ENCODE measurements at regions not wholly inside any gene's neighbourhood (a gene's known extent, or its start where the extent isn't known, plus 50 kb on each side); places are given as distances from the start of the nearest gene placed in this dataset.

DNA sequence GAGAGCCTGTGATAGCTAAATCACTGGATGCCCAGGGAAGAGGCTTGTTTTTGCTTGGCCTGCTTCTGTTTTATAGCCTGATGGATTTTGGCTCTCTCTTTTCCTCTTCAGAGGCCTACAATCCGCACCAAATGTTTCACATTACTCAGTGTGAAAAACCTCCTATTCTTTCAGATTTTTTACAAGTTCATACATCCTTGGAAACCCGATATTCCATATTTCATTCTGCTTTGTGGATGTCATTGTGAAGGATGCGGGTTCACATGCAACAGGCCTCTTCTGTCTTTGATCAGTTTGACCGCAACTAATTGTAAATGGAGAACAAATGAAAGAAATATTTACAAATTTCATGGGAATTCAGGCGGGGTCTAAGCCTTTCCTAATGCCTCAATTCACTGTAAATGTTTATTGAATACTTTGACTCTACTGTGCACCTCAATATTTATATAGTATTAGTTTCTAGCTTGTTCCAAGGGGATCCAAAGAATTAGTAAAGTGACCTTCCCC is 269.9 kb downstream of the DMRT2 start:
- no peaks in the 10 kb centered on the region for H3K27me3 ChIP-seq
- H3K36me3 ChIP-seq = no peaks in the 10 kb centered on the region
- TF ChIP-seq, protein P1, sequence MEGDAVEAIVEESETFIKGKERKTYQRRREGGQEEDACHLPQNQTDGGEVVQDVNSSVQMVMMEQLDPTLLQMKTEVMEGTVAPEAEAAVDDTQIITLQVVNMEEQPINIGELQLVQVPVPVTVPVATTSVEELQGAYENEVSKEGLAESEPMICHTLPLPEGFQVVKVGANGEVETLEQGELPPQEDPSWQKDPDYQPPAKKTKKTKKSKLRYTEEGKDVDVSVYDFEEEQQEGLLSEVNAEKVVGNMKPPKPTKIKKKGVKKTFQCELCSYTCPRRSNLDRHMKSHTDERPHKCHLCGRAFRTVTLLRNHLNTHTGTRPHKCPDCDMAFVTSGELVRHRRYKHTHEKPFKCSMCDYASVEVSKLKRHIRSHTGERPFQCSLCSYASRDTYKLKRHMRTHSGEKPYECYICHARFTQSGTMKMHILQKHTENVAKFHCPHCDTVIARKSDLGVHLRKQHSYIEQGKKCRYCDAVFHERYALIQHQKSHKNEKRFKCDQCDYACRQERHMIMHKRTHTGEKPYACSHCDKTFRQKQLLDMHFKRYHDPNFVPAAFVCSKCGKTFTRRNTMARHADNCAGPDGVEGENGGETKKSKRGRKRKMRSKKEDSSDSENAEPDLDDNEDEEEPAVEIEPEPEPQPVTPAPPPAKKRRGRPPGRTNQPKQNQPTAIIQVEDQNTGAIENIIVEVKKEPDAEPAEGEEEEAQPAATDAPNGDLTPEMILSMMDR (IDR thresholded peaks at IDR 0.05) = no peak
- no peak for DNase-seq (ENCODE audit: low spot score)
- no peak overlapping the region for H3K4me3 ChIP-seq
- H3K27ac ChIP-seq = no peak overlapping the region
- H3K9me3 ChIP-seq = no peaks in the 10 kb centered on the region
- no peaks in the 10 kb centered on the region for H3K4me1 ChIP-seq

DNA sequence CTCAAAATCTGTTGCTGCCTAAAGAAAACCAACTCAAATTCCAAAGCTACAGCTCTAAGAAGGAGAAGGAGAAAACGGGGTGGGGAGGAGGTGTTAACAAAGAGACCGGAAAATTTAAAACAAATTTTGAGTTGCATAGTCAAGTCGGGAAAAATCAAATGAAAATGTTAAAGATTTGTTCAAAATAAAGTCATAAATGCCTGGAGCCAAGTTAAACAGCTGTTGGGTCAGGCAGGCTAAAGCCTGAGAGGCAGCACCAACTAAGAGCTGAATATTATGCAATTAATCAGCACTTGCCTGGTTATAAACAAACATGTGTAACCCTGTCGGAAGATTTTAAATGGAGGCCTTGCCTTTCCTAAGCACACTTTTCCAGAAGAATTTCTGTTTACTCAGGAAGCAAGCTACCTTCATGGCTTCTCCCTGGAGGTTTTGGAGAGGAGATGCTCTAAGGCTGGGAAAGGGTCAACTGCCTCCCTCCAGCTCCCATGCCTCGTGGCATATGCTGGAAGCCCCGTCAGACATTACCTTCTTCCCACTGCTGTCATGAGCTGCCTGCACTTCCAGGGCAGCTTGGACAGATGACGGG is 270.5 kb downstream of the DMRT2 start:
- Histone ChIP-seq H3K4me3 (no peak overlapping the region), H3K27ac (no peak overlapping the region), H3K27me3 (no peaks in the 10 kb centered on the region), H3K4me1 (no peaks in the 10 kb centered on the region), H3K9me3 (no peaks in the 10 kb centered on the region), H3K36me3 (no peaks in the 10 kb centered on the region)
- TF ChIP-seq, protein P1 (IDR thresholded peaks at IDR 0.05) = no peak
- DNase-seq (ENCODE audit: low spot score) = no peak

DNA sequence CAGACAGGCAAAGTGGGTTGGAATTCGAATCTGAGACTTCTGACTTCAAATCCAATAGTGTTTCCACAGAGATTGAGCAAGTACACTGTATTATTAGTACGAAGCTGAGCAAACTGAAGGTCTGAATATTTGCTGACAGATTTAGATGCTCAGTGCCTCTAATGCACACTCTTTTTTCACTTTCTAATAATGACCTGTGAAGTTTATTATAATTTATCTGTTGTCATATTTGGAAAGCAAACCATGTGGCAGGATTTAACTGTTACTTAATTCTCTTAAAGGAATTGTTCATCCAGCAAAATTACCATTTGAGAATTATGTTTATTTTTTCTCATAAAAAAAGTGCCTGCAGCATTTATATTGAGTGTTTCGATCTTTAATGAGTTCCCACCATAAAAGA is 277.3 kb downstream of the DMRT2 start:
- no peak overlapping the region for H3K27ac ChIP-seq
- TF ChIP-seq, protein P1 (IDR thresholded peaks at IDR 0.05) = no peak
- H3K9me3 ChIP-seq = no peaks in the 10 kb centered on the region
- no peaks in the 10 kb centered on the region for H3K27me3 ChIP-seq
- H3K4me3 ChIP-seq = no peak overlapping the region
- no peaks in the 10 kb centered on the region for H3K4me1 ChIP-seq
- DNase-seq (ENCODE audit: low spot score) = no peak
- H3K36me3 ChIP-seq = no peaks in the 10 kb centered on the region

DNA sequence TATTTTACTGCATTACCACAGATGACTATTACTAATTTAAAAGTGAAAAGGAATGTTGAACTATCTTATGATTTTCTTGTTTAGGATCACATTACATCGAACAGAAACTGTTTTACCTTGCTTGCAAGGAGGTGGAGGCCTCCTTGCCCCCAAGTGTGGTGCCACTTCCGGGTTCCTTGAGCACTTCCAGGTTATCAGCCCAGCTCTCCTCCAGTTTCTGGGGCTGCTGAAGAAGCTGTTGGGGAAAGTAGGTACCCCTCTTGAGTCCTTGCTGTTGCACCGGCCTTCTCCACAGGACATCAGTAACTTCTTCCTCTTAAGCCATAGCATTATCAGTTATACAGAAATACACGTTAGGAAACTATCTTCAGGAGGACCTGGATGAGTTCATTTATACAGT is 278.2 kb downstream of the DMRT2 start:
- no peaks in the 10 kb centered on the region for H3K4me1 ChIP-seq
- TF ChIP-seq, protein P1 (IDR thresholded peaks at IDR 0.05) = no peak
- H3K27ac ChIP-seq = no peak overlapping the region
- no peaks in the 10 kb centered on the region for H3K27me3 ChIP-seq
- no peaks in the 10 kb centered on the region for H3K36me3 ChIP-seq
- H3K4me3 ChIP-seq = no peak overlapping the region
- no peak for DNase-seq (ENCODE audit: low spot score)
- no peaks in the 10 kb centered on the region for H3K9me3 ChIP-seq

DNA sequence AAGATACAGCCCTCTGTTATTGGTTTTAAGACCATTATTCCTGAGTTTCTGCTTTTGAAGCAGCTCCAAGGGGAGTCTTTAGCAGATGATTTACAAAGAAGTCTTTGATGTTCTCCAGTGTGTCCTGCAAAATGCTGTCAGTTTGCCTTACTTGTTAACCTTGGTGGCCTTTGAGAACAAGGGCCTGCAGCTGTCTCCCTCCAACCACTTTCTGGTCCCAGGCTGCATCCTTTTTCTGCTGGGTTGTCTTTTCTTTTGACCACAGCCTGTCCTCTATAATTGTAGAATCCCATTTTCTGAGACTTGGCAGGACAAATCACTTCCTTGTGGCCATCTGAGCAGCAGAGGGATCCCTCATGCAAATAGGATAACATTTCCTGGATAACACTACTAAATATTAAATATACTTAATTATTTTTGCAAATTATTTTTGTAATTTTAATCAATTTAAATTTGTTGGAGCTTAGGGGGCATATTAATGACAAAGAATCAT is 281.4 kb downstream of the DMRT2 start:
- Histone ChIP-seq H3K27me3 (no peaks in the 10 kb centered on the region), H3K36me3 (no peaks in the 10 kb centered on the region), H3K9me3 (no peaks in the 10 kb centered on the region), H3K27ac (no peak overlapping the region), H3K4me1 (no peaks in the 10 kb centered on the region), H3K4me3 (no peak overlapping the region)
- DNase-seq (ENCODE audit: low spot score) = no peak
- TF ChIP-seq, protein P1 (IDR thresholded peaks at IDR 0.05) = no peak

DNA sequence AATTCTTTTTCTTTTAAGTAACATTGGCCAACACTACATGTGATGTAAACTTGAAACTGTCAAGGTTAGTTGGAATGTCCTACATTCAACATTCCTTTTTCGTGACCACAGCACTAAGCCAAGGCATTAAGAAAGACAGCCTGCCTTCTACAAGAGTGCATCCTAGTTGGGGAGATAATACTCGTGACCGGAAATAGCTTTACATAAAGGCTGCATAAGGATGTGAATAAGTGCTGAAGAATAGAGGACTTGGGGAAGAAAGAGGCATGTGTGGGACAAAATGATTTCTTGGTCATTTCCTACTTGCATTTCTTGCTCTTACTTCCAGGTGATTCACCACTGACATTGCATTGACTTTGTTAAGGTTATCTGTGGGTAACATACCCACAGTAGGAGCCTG is 282.0 kb downstream of the DMRT2 start:
- H3K4me3 ChIP-seq = no peak overlapping the region
- H3K27ac ChIP-seq = no peak overlapping the region
- no peaks in the 10 kb centered on the region for H3K27me3 ChIP-seq
- H3K36me3 ChIP-seq = no peaks in the 10 kb centered on the region
- no peak for DNase-seq (ENCODE audit: low spot score)
- TF ChIP-seq, protein P1 (IDR thresholded peaks at IDR 0.05) = no peak
- no peaks in the 10 kb centered on the region for H3K4me1 ChIP-seq
- H3K9me3 ChIP-seq = no peaks in the 10 kb centered on the region

Data from right atrium auricular region (tissue), 2 donors.